ENCODE measurements at regions not wholly inside any gene's neighbourhood (a gene's known extent, or its start where the extent isn't known, plus 50 kb on each side); places are given as distances from the start of the nearest gene placed in this dataset.
"Not testable (repeated sequence)": the region's sequence is repeated elsewhere in the genome, so short reads cannot be mapped to it uniquely, and the experiment has no call there.

GRCh38 chr5:54883374-54884194 is 101.8 kb downstream of the ESM1 start:
- DNase-seq, result no peak

DNA sequence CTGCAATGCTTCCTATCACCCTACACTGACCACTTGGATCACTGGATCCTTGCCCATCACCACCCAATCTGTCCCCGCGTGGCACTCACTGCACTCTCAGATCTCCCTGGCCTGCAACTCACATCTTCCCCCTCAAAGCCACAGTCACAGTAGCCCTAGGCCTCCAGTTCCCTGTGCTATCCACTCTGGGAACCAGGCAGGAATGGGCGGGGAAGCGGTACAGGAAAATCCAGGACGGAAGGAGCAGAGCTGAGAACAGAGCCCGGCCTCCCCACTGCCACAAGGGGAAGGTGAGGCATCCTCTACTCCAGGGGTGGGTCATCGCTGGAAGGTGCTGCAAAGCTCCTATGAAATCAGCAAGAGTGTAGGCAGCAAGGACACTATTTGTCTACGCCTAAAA is 102.6 kb downstream of the ESM1 start:
- no peak for DNase-seq

DNA sequence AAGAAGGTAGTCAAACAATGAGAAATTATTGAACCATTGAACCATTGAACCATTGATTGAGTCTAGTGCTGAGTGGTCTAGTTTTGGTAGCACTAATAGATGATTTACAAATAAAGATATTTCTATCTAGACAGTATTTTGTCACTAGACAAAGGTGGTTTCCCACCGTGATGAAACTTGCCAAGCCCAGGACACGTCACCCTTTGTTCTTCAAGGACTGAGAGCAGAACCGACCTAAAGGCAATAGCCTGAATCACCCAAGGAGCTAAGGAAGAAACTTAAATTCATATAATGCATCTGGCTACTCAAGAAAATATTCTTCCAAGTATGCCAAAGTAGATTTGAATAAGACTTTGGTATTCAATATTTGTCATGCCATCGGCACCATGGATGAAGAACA is 103.3 kb downstream of the ESM1 start:
- DNase-seq, result no peak

GRCh38 chr5:54881286-54882005 is 103.9 kb downstream of the ESM1 start:
- DNase-seq, result no peak

GRCh38 chr5:54876976-54877375 is 108.4 kb downstream of the ESM1 start:
- no peak for DNase-seq

GRCh38 chr5:54876556-54876955 is 108.8 kb downstream of the ESM1 start:
- DNase-seq, result no peak

DNA sequence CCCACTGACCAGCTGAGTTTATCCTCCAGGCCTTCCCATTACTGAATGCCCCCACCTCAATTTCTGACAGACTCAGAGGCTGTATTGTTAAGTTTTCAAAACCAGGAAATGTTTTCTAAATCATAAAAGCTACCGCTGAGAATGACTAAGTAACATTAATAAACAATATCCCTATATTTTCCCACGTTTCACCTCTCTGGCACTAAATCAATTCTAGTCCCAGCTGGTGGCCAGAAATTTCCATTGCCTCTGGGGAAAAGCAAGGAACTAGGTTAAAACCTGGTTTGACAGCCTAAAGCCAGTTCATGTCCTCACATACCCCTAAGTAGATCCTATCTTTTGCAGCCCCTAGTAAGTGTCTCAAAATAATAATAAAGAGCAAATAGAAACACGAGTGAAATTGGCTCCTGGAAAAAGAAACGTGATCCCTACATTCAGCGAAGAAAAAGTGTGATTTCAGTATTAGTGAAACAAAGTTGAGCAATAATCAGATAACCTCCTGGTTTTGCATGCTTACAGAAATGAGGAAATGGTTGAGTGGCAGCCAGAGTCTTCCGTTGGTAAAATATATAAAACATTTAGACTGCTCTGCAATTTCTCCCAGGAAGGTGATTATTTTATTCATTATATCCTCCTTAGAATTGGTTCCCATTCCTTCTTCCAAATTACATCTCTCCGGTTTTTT is 110.9 kb downstream of the ESM1 start:
- no peak for DNase-seq

DNA sequence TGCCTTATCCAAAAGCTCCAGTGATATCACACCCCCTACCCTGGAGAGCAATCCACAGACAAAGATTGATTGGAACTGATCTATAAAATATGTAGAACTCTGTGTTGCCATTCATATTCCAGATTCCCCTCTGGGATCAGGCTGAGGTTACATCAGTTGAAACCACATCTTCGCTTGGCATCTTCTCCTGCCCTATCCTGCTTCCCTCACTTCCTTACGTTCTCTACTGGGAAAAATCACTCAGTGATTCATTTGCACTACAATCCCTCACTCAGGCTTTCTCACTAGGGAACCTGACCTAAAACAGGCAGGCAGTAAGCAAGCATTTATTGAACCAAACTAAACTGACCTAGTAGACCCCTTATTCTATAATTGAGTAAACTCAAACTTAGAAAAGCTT is 111.7 kb downstream of the ESM1 start:
- DNase-seq, result no peak

- no peak for DNase-seq
Observed at GRCh38 chr5:54872810-54873209, 112.6 kb downstream of the ESM1 start.

GRCh38 chr5:54870271-54870670 is 115.1 kb downstream of the ESM1 start:
- no peak for DNase-seq

- DNase-seq, result no peak
Observed at GRCh38 chr5:54869691-54870090, 115.7 kb downstream of the ESM1 start.

GRCh38 chr5:54868511-54869483 is 116.6 kb downstream of the ESM1 start:
- no peak for DNase-seq

DNA sequence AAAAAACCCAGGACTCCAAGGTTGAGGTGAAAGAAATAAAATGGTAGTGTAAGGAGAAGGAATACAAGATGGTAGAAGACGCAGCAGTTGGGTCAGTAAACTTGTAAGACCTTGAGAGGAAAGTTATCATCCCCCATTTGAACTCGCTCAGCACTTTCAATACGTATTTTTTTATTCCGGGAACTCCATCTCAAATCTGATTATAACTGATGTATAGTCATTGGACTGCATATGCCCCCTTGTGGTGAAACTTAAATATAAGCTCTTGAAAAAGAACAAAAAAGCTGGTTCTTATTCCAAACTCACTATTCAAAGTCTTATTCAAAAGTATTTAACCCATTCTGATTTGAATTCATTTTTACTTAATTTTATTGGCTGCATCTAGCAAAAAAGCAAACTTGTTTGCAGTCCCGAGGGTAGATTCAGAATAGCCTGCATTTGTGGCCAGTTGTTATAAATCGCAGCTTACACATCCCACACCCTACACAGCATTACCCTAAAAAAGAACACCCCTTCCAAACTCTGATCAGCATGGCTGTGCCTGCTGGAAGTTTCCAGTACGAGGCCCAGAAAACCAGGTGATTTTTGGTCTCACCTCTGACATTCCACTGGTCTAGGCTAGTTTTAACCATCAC is 118.0 kb downstream of the ESM1 start:
- DNase-seq, result no peak

DNA sequence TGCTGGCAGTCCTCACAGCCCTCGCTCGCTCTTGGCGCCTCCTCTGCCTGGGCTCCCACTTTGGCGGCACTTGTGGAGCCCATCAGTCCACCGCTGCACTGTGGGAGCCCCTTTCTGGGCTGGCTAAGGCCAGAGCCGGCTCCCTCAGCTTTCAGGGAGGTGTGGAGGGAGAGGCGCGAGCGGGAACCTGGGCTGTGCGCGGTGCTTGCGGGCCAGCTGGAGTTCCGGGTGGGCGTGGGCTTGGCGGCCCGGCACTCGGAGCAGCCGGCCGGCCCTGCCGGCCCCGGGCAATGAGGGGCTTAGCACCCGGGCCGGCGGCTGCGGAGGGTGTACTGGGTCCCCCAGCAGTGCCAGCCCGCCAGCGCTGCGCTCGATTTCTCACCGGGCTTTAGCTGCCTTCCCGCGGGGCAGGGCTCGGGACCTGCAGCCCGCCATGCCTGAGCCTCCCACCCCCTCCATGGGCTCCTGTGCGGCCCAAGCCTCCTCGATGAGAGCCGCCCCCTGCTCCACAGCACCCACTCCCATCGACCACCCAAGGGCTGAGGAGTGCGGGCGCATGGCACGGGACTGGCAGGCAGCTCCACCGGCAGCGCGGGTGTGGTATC is 120.4 kb downstream of the ESM1 start:
- DNase-seq, result not testable (repeated sequence)

- no peak for DNase-seq
Observed at GRCh38 chr5:54862036-54862435, 123.4 kb downstream of the ESM1 start.

- DNase-seq, result no peak
Observed at GRCh38 chr5:54861212-54861894, 124.0 kb downstream of the ESM1 start.

DNA sequence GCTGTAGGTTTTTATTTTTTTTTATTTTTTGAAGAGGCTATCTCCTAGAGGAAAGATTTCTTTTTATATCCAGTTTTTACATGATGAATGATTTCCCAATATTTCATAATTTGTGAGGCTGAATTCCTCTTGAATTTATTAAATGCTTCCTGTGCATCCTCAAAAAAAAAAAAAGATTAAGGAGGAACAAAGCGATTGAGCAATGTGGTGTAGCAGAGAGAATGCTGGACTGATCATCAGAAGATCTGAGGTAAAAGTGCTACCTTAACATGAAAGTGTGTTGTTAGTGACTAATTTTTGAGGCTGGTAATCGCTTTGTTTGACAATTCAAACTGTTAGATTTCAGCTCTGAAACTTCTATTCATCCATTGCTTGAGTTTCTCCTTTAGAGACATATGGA is 125.1 kb downstream of the ESM1 start:
- DNase-seq, result no peak

- DNase-seq, result no peak
Observed at GRCh38 chr5:54859316-54859715, 126.1 kb downstream of the ESM1 start.

- DNase-seq, result no peak
Observed at GRCh38 chr5:54854883-54855581, 130.4 kb downstream of the ESM1 start.

GRCh38 chr5:54852007-54852406 is 133.4 kb downstream of the ESM1 start:
- DNase-seq, result no peak
